NCI-H2196 (cell line): ENCODE measurements at regions not wholly inside any gene's neighbourhood (a gene's known extent, or its start where the extent isn't known, plus 50 kb on each side); places are given as distances from the start of the nearest gene placed in this dataset.
"Not testable (repeated sequence)": the region's sequence is repeated elsewhere in the genome, so short reads cannot be mapped to it uniquely, and the experiment has no call there.

ENCODE experiments used
- DNase-seq: peaks from one replicate; lab custom pipeline; 2025; ENCODE audit not compliant: unreplicated experiment; lab: John Stamatoyannopoulos, UW

- no peak for DNase-seq
These were observed 836.6 kb downstream of the SLC6A15 start for GRCh38 chr12:84075991-84076390.

GRCh38 chr12:84073401-84073800 lies 839.2 kb downstream of the SLC6A15 start:
- DNase-seq: no peak

GRCh38 chr12:84072961-84073360 lies 839.6 kb downstream of the SLC6A15 start:
- no peak for DNase-seq

- DNase-seq: no peak
These were observed 842.3 kb downstream of the SLC6A15 start for GRCh38 chr12:84070292-84070691.

GRCh38 chr12:84069699-84070098 lies 842.9 kb downstream of the SLC6A15 start:
- no peak for DNase-seq

GRCh38 chr12:84069198-84069597 lies 843.4 kb downstream of the SLC6A15 start:
- DNase-seq: no peak

GRCh38 chr12:84058136-84058535 lies 854.5 kb downstream of the SLC6A15 start:
- no peak for DNase-seq

GRCh38 chr12:84054811-84055210 lies 857.8 kb downstream of the SLC6A15 start:
- no peak for DNase-seq

GRCh38 chr12:84047881-84048280 lies 864.7 kb downstream of the SLC6A15 start:
- DNase-seq: no peak

- DNase-seq: no peak
These were observed 865.7 kb downstream of the SLC6A15 start for GRCh38 chr12:84046859-84047258.

- no peak for DNase-seq
These were observed 869.2 kb downstream of the SLC6A15 start for GRCh38 chr12:84043355-84043754.

- DNase-seq: no peak
These were observed 874.4 kb downstream of the SLC6A15 start for GRCh38 chr12:84038242-84038641.

- no peak for DNase-seq
These were observed 875.7 kb downstream of the SLC6A15 start for GRCh38 chr12:84036912-84037311.

GRCh38 chr12:84035766-84036165 lies 876.8 kb downstream of the SLC6A15 start:
- DNase-seq: no peak

GRCh38 chr12:84034871-84035270 lies 877.7 kb downstream of the SLC6A15 start:
- no peak for DNase-seq

- DNase-seq: no peak
These were observed 879.4 kb downstream of the SLC6A15 start for GRCh38 chr12:84033162-84033561.

- not testable (repeated sequence) for DNase-seq
These were observed 893.9 kb downstream of the SLC6A15 start for GRCh38 chr12:84018556-84019179.

- DNase-seq: no peak
These were observed 895.6 kb downstream of the SLC6A15 start for GRCh38 chr12:84016956-84017355.

- no peak for DNase-seq
These were observed 915.2 kb downstream of the SLC6A15 start for GRCh38 chr12:83997423-83997822.

- no peak for DNase-seq
These were observed 915.9 kb downstream of the SLC6A15 start for GRCh38 chr12:83996671-83997070.

- DNase-seq: no peak
These were observed 927.5 kb downstream of the SLC6A15 start for GRCh38 chr12:83985084-83985483.

GRCh38 chr12:83980398-83980797 lies 932.2 kb downstream of the SLC6A15 start:
- no peak for DNase-seq

GRCh38 chr12:83979785-83980184 lies 932.8 kb downstream of the SLC6A15 start:
- DNase-seq: no peak
